RWPE2 (cell line): ENCODE measurements at regions not wholly inside any gene's neighbourhood (a gene's known extent, or its start where the extent isn't known, plus 50 kb on each side); places are given as distances from the start of the nearest gene placed in this dataset.

Experiments used
- ATAC-seq: fragments of 200-7000 bp; cut with Tn5 transposase; 3 replicates; pipeline ENCODE4 v1.9.1; 2021; ENCODE audit warnings: low read depth
- DNase-seq: peaks from one replicate; pipeline ENCODE4 v3.0.0-alpha.2; 2020; ENCODE audit warnings: low spot score
- H3K27ac ChIP-seq: fragments of 450-650 bp; 2 replicates; pipeline ENCODE4 v1.5.1; 2017; ENCODE audit warnings: mild to moderate bottlenecking; ENCODE audit not compliant: poor library complexity, severe bottlenecking
- H3K27me3 ChIP-seq: fragments of 250-450 bp; sonication (Bioruptor Pico); 2 replicates; pipeline ENCODE4 v1.5.1; 2021; ENCODE audit warnings: mild to moderate bottlenecking, moderate library complexity; ENCODE audit not compliant: insufficient read depth, poor library complexity, severe bottlenecking
- H3K36me3 ChIP-seq: fragments of 250-450 bp; sonication (Bioruptor Pico); 2 replicates; pipeline ENCODE4 v1.5.1; 2020; ENCODE audit warnings: low read depth, mild to moderate bottlenecking, moderate library complexity
- H3K4me1 ChIP-seq: fragments of 250-450 bp; sonication (Bioruptor Pico); 2 replicates; pipeline ENCODE4 v1.5.1; 2021; ENCODE audit warnings: mild to moderate bottlenecking, moderate library complexity; ENCODE audit not compliant: insufficient read depth, poor library complexity, severe bottlenecking
- H3K4me3 ChIP-seq: fragments of 250-450 bp; sonication (Bioruptor Pico); 2 replicates; pipeline ENCODE4 v1.5.1; 2021; ENCODE audit warnings: mild to moderate bottlenecking, moderate library complexity; ENCODE audit not compliant: severe bottlenecking
- H3K9me3 ChIP-seq: fragments of 250-450 bp; sonication (Bioruptor Pico); 2 replicates; pipeline ENCODE4 v1.5.1; 2021; ENCODE audit warnings: mild to moderate bottlenecking, moderate library complexity; ENCODE audit not compliant: severe bottlenecking
- CTCF ChIP-seq: fragments of 450-650 bp; IDR thresholded peaks from one replicate; pipeline ENCODE4 v1.5.1; 2017; ENCODE audit warnings: mild to moderate bottlenecking, moderate library complexity; ENCODE audit not compliant: poor library complexity, severe bottlenecking

GRCh38 chr1:114289824-114290223, 136.2 kb upstream of the SYT6 start:
- Histone ChIP-seq H3K4me1 (no peaks in the 10 kb centered on the region), H3K4me3 (no peak overlapping the region), H3K36me3 (no peaks in the 10 kb centered on the region), H3K27ac (no peak overlapping the region), H3K9me3 (no peaks in the 10 kb centered on the region), H3K27me3 (peaks cover 4% of the 10 kb centered on the region)
- TF ChIP-seq CTCF, result no peak
- ATAC-seq, result no peak
- DNase-seq, result no peak

GRCh38 chr1:114289306-114289705, 135.6 kb upstream of the SYT6 start:
- no peak for TF ChIP-seq CTCF
- Histone ChIP-seq H3K4me3 (no peak overlapping the region), H3K27ac (no peak overlapping the region), H3K27me3 (peaks cover 8% of the 10 kb centered on the region), H3K9me3 (no peaks in the 10 kb centered on the region), H3K4me1 (no peaks in the 10 kb centered on the region), H3K36me3 (no peaks in the 10 kb centered on the region)
- DNase-seq (no peak), ATAC-seq (no peak)

GRCh38 chr1:114286960-114287359, 133.3 kb upstream of the SYT6 start:
- Histone ChIP-seq H3K4me1 (no peaks in the 10 kb centered on the region), H3K36me3 (no peaks in the 10 kb centered on the region), H3K27ac (no peak overlapping the region), H3K9me3 (no peaks in the 10 kb centered on the region), H3K4me3 (no peak overlapping the region), H3K27me3 (peaks cover 4% of the 10 kb centered on the region)
- no peak for ATAC-seq
- TF ChIP-seq CTCF, result no peak
- no peak for DNase-seq

- ATAC-seq, result no peak
- TF ChIP-seq CTCF, result no peak
- Histone ChIP-seq H3K27me3 (peaks cover 4% of the 10 kb centered on the region), H3K4me3 (no peak overlapping the region), H3K27ac (no peak overlapping the region), H3K36me3 (no peaks in the 10 kb centered on the region), H3K9me3 (no peaks in the 10 kb centered on the region), H3K4me1 (no peaks in the 10 kb centered on the region)
- no peak for DNase-seq
Measured at GRCh38 chr1:114286179-114286578, 132.5 kb upstream of the SYT6 start.

- no peak overlapping the region for H3K4me3 ChIP-seq
- ATAC-seq (peak; percentile 98), DNase-seq (peak; percentile 75)
- TF ChIP-seq CTCF, result peak; percentile 90
- H3K36me3 ChIP-seq, result no peaks in the 10 kb centered on the region
- H3K27me3 ChIP-seq, result peaks cover 13% of the 10 kb centered on the region
- H3K9me3 ChIP-seq, result no peaks in the 10 kb centered on the region
- H3K4me1 ChIP-seq, result no peaks in the 10 kb centered on the region
- H3K27ac ChIP-seq, result no peak overlapping the region
Measured at GRCh38 chr1:114282751-114283403, 129.2 kb upstream of the SYT6 start.
